HG03558 (cell line): ENCODE measurements at regions not wholly inside any gene's neighbourhood (a gene's known extent, or its start where the extent isn't known, plus 50 kb on each side); places are given as distances from the start of the nearest gene placed in this dataset.

Experiments
- ATAC-seq: cut with Tn5 transposase; IDR thresholded peaks from one replicate; pipeline ENCODE4 v1.9.1; 2021; ENCODE audit warnings: moderate number of reproducible peaks; ENCODE audit not compliant: unreplicated experiment; ENCODE audit errors: extremely low read depth

GRCh38 chr7:16975712-16976111, 93.9 kb upstream of the AGR3 start:
- no peak for ATAC-seq

GRCh38 chr7:16978358-16979244, 96.8 kb upstream of the AGR3 start:
- no peak for ATAC-seq

DNA sequence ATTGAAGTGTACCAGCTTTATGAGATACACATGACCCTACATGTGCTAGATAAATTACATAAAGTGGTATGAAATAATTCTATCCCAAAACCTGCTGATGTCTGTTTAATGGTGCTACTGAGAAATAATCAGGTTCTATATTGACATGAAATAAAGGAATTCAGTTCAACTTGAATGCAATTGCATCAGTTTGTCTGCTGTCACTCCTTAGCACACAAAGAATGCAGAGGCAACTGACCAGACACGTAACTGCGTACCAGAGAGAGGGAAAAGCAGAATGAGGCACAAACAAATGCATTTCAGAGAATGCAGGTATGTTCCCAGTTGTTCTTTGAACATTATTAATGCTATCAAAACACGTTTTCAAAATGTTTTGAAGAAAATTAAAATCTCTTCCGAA, 98.8 kb upstream of the AGR3 start:
- no peak for ATAC-seq

DNA sequence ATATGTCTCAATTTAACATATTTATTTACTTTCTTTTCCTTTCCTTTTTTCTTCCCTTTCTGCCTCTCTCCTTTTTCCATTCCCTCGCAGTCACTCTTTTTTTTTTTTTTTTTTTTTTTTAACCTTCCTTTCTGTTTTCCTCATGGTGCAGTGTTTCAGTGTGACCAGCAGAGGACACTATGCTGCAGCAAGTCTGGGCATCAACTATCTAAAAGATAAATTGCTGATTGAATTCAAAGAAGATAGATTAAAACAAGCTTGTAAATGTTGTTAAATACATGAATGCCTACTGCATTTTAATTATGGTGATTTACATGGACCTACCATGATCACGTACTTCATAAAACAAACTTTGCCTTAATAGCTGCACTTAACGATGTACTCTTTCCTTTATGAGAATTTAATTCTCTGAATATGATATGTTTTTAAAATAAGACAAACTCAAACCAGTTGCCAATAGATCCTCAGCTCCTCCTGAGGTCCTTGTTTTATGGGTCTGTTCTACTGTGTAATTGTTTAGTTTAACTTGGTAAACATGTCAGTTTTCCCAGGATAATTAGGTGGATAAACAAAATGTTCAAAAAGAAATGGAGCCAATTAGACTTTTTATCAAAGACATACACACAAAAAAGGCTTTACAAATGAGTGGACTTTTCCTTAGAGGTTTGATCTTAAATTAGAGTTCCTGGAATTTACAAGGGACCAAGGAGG, 101.0 kb upstream of the AGR3 start:
- no peak for ATAC-seq

DNA sequence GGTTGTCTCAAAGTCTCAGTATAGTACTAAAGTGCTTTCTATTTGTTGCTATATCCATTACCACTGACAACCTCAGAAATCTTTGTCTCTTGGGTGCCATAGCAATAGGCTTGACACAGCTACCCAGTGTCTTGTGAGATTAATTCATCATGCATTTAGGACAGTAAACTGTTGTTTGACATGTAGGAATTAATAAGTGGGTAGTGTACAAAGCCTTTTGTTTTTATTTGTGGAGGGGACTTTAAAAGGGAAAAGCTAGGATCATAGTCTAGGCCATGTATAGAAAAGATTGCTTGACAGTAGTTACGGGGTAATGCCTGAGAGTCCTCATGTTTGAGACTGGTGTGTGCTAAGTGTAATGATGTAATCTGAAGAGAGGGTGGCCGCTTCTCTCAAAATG, 102.6 kb upstream of the AGR3 start:
- ATAC-seq = no peak

DNA sequence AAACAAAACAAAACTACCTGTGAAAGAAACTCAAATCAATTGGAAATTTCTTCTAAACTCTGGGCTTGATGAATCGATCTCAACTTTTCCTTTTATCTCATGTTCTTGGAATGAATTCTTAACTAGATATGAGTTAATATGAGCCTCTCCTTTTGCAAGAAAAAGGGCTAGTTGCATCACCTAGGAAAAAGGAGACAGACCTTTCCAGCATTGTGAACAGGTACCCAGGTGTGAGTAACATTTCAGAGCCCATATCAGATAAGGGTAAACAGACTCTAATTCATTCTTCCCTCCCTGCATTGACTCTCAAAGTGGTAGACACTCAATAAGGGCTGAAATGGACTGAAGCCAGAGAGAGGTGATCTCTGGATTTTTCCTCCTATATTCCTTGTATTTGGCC, 103.8 kb upstream of the AGR3 start:
- no peak for ATAC-seq

DNA sequence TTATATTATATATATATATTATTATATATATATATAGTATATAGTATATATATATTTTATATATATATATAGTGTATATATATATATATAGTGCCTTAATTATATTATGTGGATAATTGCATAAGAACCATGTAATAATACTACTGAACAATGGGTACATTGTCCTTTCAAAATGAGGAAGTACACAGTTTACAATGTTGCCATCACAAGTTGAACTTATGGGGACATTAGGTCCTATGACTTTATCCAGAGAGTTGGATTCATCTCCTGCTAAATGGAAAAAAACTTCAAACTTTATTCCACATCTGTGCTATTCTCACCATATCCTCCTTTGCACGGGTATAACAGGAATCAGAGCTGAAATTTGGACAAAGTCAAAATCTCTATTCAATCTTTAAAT, 105.0 kb upstream of the AGR3 start:
- ATAC-seq = no peak

DNA sequence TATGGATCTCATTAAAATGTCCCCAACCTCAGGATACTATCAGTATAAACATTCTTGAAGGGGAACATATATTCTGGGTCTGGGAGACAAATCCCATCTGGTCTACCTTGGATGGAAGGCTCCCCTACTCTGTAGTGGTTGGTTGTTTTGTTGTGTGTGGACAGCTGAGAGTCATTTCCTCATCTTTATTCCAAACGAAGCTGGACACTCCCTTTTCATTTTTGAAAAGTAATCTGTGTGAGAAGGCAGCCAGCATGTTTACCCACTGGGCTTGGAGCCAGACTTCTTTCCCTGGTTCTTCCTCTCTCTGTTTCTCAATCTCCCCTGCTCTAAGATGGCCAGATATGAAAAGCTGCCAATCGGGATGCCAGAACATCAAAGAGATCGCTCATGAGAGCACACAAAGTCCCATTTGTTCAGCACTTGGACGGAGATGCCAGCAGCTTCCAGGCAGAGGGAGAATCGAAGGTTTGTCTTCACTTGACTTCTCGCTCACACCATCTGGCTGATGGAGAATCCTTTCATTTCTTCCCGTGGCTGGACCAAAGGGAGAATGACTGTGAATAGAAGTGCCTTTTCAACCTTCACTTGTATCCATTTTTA, 108.1 kb upstream of the AGR3 start:
- ATAC-seq = no peak

DNA sequence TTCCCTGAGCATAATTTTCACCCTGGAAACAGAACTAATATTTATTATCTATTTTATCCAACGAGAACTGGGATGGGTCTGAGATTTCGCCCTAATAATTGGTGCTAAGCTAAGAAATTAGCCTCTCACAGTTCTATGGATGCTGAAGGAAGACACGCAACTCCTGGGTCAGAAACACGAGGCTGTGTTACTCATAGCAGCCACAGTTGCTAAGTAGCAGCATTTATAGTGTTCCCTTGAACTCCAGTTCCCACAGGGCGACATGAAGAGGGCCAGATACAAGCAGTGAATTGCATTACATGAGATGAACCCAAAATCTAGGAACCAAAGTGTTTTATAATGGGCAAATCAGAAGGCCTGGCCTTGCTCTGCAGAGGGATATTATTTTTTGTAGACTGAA, 109.8 kb upstream of the AGR3 start:
- ATAC-seq = no peak

DNA sequence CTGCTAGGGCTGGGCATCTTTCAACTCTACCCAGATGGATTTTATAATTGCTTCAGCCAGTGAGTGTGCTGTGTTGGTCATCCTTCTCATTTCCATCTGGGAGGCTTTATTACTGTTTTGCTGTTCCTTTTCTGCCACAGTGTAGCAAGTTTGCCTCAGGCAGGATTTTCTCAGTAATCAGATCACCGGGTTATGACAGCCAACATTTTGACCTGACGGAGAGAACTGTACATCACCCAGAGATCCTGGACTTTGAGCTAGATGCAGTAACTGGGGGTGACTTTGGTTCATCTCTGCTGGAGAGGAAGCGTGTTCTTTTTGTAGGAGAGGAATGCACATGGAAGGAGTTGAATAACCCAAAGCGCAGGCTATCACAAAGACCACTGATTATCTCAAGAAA, 111.8 kb upstream of the AGR3 start:
- ATAC-seq = no peak

GRCh38 chr7:16998481-16999051, 116.8 kb upstream of the AGR3 start:
- ATAC-seq = no peak

DNA sequence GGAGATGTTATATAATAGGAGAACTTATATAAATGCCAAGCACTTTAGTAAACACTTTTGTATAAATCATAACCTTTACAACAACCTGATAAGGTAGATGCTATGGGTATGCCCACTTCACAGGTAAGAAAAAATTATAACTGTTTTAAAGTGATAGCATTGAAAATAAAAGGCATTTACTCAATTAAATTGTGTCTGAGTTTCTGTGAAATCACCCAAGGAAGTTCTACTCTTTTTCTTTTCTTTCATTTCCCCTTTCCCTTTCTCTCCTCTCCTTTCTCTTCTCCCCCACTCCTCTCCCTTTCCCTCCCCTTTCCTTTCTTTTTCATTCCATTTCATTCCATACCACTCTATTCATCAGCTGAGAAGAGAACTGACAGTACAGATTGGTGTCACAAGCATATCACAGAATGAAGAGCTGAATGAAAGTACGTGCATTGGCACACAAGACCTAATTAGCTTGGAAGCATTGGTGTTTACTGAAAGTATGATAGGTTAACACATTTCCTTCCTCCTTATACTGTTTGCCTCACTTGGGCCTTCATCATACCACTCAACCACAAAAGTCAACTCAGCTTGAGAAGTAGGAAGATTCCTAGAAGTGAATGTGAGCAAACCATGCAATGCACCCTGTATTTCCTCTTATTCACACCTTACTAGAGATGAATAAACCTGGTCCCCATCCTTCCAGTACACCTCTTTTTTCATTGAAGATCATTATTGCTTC, 117.9 kb upstream of the AGR3 start:
- no peak for ATAC-seq

GRCh38 chr7:17005271-17005670, 123.5 kb upstream of the AGR3 start:
- no peak for ATAC-seq

DNA sequence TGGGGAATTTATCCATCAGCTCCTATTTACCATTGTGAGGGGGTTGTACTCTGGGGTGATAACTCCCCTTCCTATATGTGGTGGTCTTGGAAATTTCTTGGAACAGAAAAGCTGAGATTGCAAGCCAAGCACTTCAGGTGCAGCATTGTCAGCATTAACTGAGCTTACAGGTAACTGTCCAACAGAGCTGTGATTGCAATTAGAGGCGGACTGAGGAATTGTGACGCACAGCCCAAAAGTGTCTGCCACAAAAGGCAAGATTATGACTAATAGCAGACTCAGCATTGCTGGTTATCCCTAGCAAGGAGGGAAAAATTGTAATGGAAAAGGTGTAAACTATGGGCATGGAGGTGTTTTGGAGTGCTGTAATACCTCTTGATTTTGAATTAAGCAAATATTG, 126.1 kb upstream of the AGR3 start:
- ATAC-seq = no peak

GRCh38 chr7:17009007-17009719, 127.4 kb upstream of the AGR3 start:
- no peak for ATAC-seq

DNA sequence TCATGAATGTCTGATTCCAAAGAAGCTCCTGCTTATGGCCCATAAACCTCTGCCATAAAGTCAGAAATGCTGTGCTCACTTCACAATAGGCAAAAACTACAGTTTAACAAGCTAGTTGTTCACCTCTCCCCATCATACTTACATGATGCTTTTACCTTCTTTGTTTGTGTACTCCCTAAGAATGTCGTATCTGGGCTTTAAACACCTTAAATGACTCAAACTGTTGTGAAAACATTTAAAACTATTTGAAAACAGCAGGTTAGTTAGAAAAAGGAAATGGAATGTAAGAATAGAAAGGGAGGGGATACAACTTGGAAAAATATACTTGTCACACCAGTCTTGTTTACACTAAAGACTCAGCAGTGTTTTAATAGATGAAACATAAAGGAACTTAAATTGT, 128.2 kb upstream of the AGR3 start:
- ATAC-seq = no peak

GRCh38 chr7:17010637-17011300, 129.0 kb upstream of the AGR3 start:
- no peak for ATAC-seq

- ATAC-seq = no peak
These were observed 131.4 kb upstream of the AGR3 start for GRCh38 chr7:17013204-17013603.

DNA sequence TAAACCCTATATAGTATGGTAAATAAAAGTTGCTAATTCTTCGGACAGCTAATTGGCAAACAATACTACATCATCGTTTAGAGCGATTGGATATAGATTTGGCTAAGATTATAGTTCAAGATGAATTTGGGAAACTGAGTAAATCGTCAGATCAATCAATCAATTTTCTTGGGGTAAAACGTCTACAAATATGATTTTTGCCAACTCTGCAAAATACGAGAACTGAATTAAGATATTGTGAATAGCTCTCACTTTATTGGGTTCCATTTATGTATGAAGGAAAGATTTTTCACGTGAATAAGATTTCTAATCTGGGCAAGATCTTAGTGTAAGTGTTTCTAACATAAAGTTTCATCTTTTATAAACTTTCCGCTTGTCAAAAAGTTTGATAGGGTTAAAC, 132.9 kb upstream of the AGR3 start:
- no peak for ATAC-seq
